Stomach (tissue), 8 donors: ENCODE measurements at regions not wholly inside any gene's neighbourhood (a gene's known extent, or its start where the extent isn't known, plus 50 kb on each side); places are given as distances from the start of the nearest gene placed in this dataset.

Experiments
- DNase-seq, 2 donors: peaks; one replicate each; pipeline versions ENCODE4 v3.0.0 to v3.0.0-alpha.2; 2013 to 2019
- H3K27ac ChIP-seq, 5 donors: fragments of 200-600 bp in 4 of 5; sonication (generic) in 4 of 5; one replicate each; pipeline ENCODE4 v1.5.1; 2013 to 2019; ENCODE audit warnings: mild to moderate bottlenecking in 1 of 5, moderate library complexity in 1 of 5
- H3K27me3 ChIP-seq, 3 donors: fragments of 200-600 bp; sonication (generic); one replicate each; pipeline ENCODE4 v1.5.1; 2017 to 2019; ENCODE audit warnings: mixed run types in 1 of 3
- H3K36me3 ChIP-seq, 4 donors: fragments of 200-600 bp; sonication (generic); 1 replicate in 3 of 4; 2 replicates in 1 of 4; pipeline ENCODE4 v1.5.1; 2016 to 2019
- H3K4me1 ChIP-seq, 4 donors: fragments of 200-600 bp; sonication (generic); one replicate each; pipeline ENCODE4 v1.5.1; 2016 to 2019
- H3K4me3 ChIP-seq, 4 donors: fragments of 200-600 bp; sonication (generic) in 3 of 4; one replicate each; pipeline ENCODE4 v1.5.1; 2016 to 2019; ENCODE audit warnings: mild to moderate bottlenecking in 1 of 4
- H3K9me3 ChIP-seq, 4 donors: fragments of 200-600 bp; sonication (generic); one replicate each; pipeline ENCODE4 v1.5.1; 2016 to 2019
- CTCF ChIP-seq, 7 experiments: fragments of 450-650 bp in 4 of 7; fragments of 200-600 bp in 3 of 7; sonication (generic) in 3 of 7; IDR thresholded peaks; one replicate each; pipeline ENCODE4 v1.5.1; 2016 to 2019; ENCODE audit warnings: antibody characterized with exemption in 7 of 7, control low read depth in 2 of 7, mild to moderate bottlenecking in 1 of 7
- EP300 ChIP-seq: sonication (generic); formaldehyde crosslinking; IDR thresholded peaks from one replicate; pipeline ENCODE4 v1.6.1; 2017; ENCODE audit warnings: antibody characterized with exemption
- POLR2A ChIP-seq, 4 donors: fragments of 450-650 bp; IDR thresholded peaks; one replicate each; pipeline ENCODE4 v1.6.1; 2016; ENCODE audit warnings: antibody characterized with exemption in 4 of 4, control low read depth in 2 of 4, mild to moderate bottlenecking in 1 of 4, moderate library complexity in 1 of 4
- POLR2AphosphoS5 ChIP-seq, 3 donors: sonication (generic); formaldehyde crosslinking; IDR thresholded peaks; one replicate each; pipeline ENCODE4 v1.6.1; 2016; ENCODE audit warnings: antibody characterized with exemption in 3 of 3
- WGBS, 5 donors: extraction: QIAGEN DNeasy Blood & Tissue Kit in 3 of 5; methylation state at CpG; one replicate each; pipeline versions ENCODE4 v1.1.5 to v1.1.7; 2013 to 2018; 5-methylcytosine and 5-hydroxymethylcytosine counted together
- intact Hi-C: fragments of 100-400 bp; cut with DNase I; formaldehyde crosslinking; loops from one replicate; pipeline ENCODE4 v1.15.1; 2023; ENCODE audit warnings: low total_unique reads
- donor health status: healthy with polysubstance abuse.
- donor health status: Bipolar disorder and iron deficiency.
- donor health status: healthy.

GRCh38 chrX:79556800-79557199 is 189.7 kb upstream of the ITM2A start:
- intact Hi-C loops, result no loop called here
- no peak for TF ChIP-seq EP300
- TF ChIP-seq CTCF (IDR thresholded peaks at IDR 0.05), result no peak
- TF ChIP-seq POLR2A (IDR thresholded peaks at IDR 0.05), result no peak
- no peak for TF ChIP-seq POLR2AphosphoS5 (IDR thresholded peaks at IDR 0.05)
- no peaks in the 10 kb centered on the region for H3K4me1 ChIP-seq
- H3K27ac ChIP-seq, result no peak overlapping the region
- 0 to 8% (median 3%) methylated on average over 2 of the region's 2 CpGs for WGBS, 5 donors
- peaks cover 0 to 10% (median 0%) of the 10 kb centered on the region in 4 donors for H3K9me3 ChIP-seq
- no peaks in the 10 kb centered on the region for H3K27me3 ChIP-seq
- H3K4me3 ChIP-seq, result no peak overlapping the region
- no peaks in the 10 kb centered on the region for H3K36me3 ChIP-seq
- DNase-seq, result peak in 1 of 2 donors; percentile 51

- intact Hi-C loops, result no loop called here
- Histone ChIP-seq H3K4me1 (no peaks in the 10 kb centered on the region), H3K27ac (no peak overlapping the region), H3K27me3 (no peaks in the 10 kb centered on the region), H3K4me3 (no peak overlapping the region), H3K36me3 (no peaks in the 10 kb centered on the region), H3K9me3 (peaks cover 0 to 11% (median 6%) of the 10 kb centered on the region in 4 donors)
- no peak for DNase-seq
- WGBS, 5 donors, result 85 to 100% (median 87%) methylated on average over 2 to 27 of the region's 27 CpGs
- TF ChIP-seq CTCF (IDR thresholded peaks at IDR 0.05) (no peak), POLR2AphosphoS5 (IDR thresholded peaks at IDR 0.05) (no peak), EP300 (no peak), POLR2A (IDR thresholded peaks at IDR 0.05) (no peak)
Measured at GRCh38 chrX:79530310-79531108, 163.4 kb upstream of the ITM2A start.

GRCh38 chrX:79524642-79525041 is 157.5 kb upstream of the ITM2A start:
- Histone ChIP-seq H3K27ac (no peak overlapping the region), H3K4me1 (no peaks in the 10 kb centered on the region), H3K9me3 (peaks cover 0 to 14% (median 5%) of the 10 kb centered on the region in 4 donors), H3K27me3 (no peaks in the 10 kb centered on the region), H3K36me3 (no peaks in the 10 kb centered on the region), H3K4me3 (no peak overlapping the region)
- 26 to 33% (median 29%) methylated on average over 2 of the region's 2 CpGs; no CpG with 5 or more reads in 1 of the 5 donors for WGBS, 5 donors
- DNase-seq, result no peak
- TF ChIP-seq POLR2AphosphoS5 (IDR thresholded peaks at IDR 0.05) (no peak), POLR2A (IDR thresholded peaks at IDR 0.05) (no peak), EP300 (no peak), CTCF (IDR thresholded peaks at IDR 0.05) (no peak)
- intact Hi-C loops, result no loop called here

GRCh38 chrX:79515529-79515928 is 148.4 kb upstream of the ITM2A start:
- TF ChIP-seq POLR2AphosphoS5 (IDR thresholded peaks at IDR 0.05) (no peak), CTCF (IDR thresholded peaks at IDR 0.05) (no peak)
- no peak for DNase-seq
- intact Hi-C loops, result no loop called here
- Histone ChIP-seq H3K4me3 (no peak overlapping the region), H3K9me3 (no peaks in the 10 kb centered on the region), H3K36me3 (no peaks in the 10 kb centered on the region), H3K27me3 (no peaks in the 10 kb centered on the region), H3K4me1 (no peaks in the 10 kb centered on the region), H3K27ac (no peak overlapping the region)
- 44 to 91% (median 78%) methylated on average over 7 of the region's 7 CpGs for WGBS, 5 donors
